Left ventricle myocardium superior (tissue), 1 donor: ENCODE measurements at regions not wholly inside any gene's neighbourhood (a gene's known extent, or its start where the extent isn't known, plus 50 kb on each side); places are given as distances from the start of the nearest gene placed in this dataset.

ENCODE experiments used
- ATAC-seq: fragments of 200-7000 bp; cut with Tn5 transposase; one replicate; pipeline ENCODE4 v1.9.1; 2020; ENCODE audit warnings: mild to moderate bottlenecking, moderate library complexity
- DNase-seq: peaks from one replicate; pipeline ENCODE4 v3.0.0-alpha.2; 2020
- intact Hi-C: fragments of 100-400 bp; cut with micrococcal nuclease; formaldehyde crosslinking; loops from one replicate; pipeline ENCODE4 v1.11.0; 2022
- donor health status: DM: no; HTN: yes; CAD: no; lungs with severe emphysema.

- intact Hi-C loops = no loop called here
- DNase-seq (no peak), ATAC-seq (no peak)
Observed at GRCh38 chrX:39603230-39603629, 494.5 kb downstream of the BCOR start.

- ATAC-seq (no peak), DNase-seq (no peak)
- intact Hi-C loops = no loop called here
Observed at GRCh38 chrX:39605183-39605582, 492.6 kb downstream of the BCOR start.

- no peak for DNase-seq
- no peak for ATAC-seq
- intact Hi-C loops = no loop called here
Observed at GRCh38 chrX:39605866-39606265, 491.9 kb downstream of the BCOR start.

- intact Hi-C loops = no loop called here
Observed at GRCh38 chrX:39609941-39610340, 487.8 kb downstream of the BCOR start.

GRCh38 chrX:39611468-39611867 is 486.3 kb downstream of the BCOR start:
- intact Hi-C loops = no loop called here
- no peak for DNase-seq
- no peak for ATAC-seq

More at GRCh38 chrX:39609941-39610340, 487.8 kb downstream of the BCOR start:
- no peak for DNase-seq
- ATAC-seq = no peak

GRCh38 chrX:39613482-39613995 is 484.2 kb downstream of the BCOR start:
- intact Hi-C loops = no loop called here
- DNase-seq = peak; percentile 35

GRCh38 chrX:39613997-39614679 is 483.6 kb downstream of the BCOR start:
- ATAC-seq (no peak), DNase-seq (no peak)
- intact Hi-C loops = no loop called here

More at GRCh38 chrX:39613482-39613995, 484.2 kb downstream of the BCOR start:
- peak; percentile 39 for ATAC-seq

GRCh38 chrX:39614680-39614998 is 483.1 kb downstream of the BCOR start:
- intact Hi-C loops = no loop called here
- DNase-seq = no peak
- ATAC-seq = no peak

- ATAC-seq (peak; percentile 50), DNase-seq (no peak)
- intact Hi-C loops = no loop called here
Observed at GRCh38 chrX:39616098-39616729, 481.5 kb downstream of the BCOR start.

- intact Hi-C loops = no loop called here
- DNase-seq = no peak
- no peak for ATAC-seq
Observed at GRCh38 chrX:39616731-39617130, 481.0 kb downstream of the BCOR start.

- intact Hi-C loops = no loop called here
- DNase-seq = no peak
- ATAC-seq = no peak
Observed at GRCh38 chrX:39618178-39618577, 479.6 kb downstream of the BCOR start.

GRCh38 chrX:39619182-39620009 is 478.4 kb downstream of the BCOR start:
- no peak for DNase-seq
- no peak for ATAC-seq
- intact Hi-C loops = no loop called here

- DNase-seq (no peak), ATAC-seq (no peak)
- intact Hi-C loops = no loop called here
Observed at GRCh38 chrX:39624166-39624565, 473.6 kb downstream of the BCOR start.

GRCh38 chrX:39625810-39626209 is 471.9 kb downstream of the BCOR start:
- DNase-seq (no peak), ATAC-seq (no peak)
- intact Hi-C loops = no loop called here

GRCh38 chrX:39626749-39627148 is 471.0 kb downstream of the BCOR start:
- no peak for ATAC-seq
- intact Hi-C loops = no loop called here

GRCh38 chrX:39627257-39627656 is 470.5 kb downstream of the BCOR start:
- peak; percentile 23 for ATAC-seq
- DNase-seq = peak; percentile 37

More at GRCh38 chrX:39626749-39627148, 471.0 kb downstream of the BCOR start:
- DNase-seq = no peak

GRCh38 chrX:39629001-39629400 is 468.8 kb downstream of the BCOR start:
- intact Hi-C loops = no loop called here
- ATAC-seq (no peak), DNase-seq (no peak)

More at GRCh38 chrX:39627257-39627656, 470.5 kb downstream of the BCOR start:
- intact Hi-C loops = no loop called here

- ATAC-seq = no peak
- intact Hi-C loops = no loop called here
- DNase-seq = no peak
Observed at GRCh38 chrX:39630344-39630743, 467.4 kb downstream of the BCOR start.

GRCh38 chrX:39631276-39632229 is 466.2 kb downstream of the BCOR start:
- DNase-seq = no peak
- intact Hi-C loops = no loop called here
- ATAC-seq = no peak
